GM08714 (cell line): ENCODE measurements at regions not wholly inside any gene's neighbourhood (a gene's known extent, or its start where the extent isn't known, plus 50 kb on each side); places are given as distances from the start of the nearest gene placed in this dataset.

Experiments
- H3K4me3 ChIP-seq: fragments of 200-500 bp; sonication (Bioruptor generic); 2 replicates; pipeline ENCODE4 v1.5.1; 2014; ENCODE audit warnings: mild to moderate bottlenecking, low read length, inconsistent platforms
- ZNF274 ChIP-seq: IDR thresholded peaks from 2 replicates; pipeline ENCODE4 v1.6.1; 2012; ENCODE audit warnings: mild to moderate bottlenecking, low read depth, low read length

DNA sequence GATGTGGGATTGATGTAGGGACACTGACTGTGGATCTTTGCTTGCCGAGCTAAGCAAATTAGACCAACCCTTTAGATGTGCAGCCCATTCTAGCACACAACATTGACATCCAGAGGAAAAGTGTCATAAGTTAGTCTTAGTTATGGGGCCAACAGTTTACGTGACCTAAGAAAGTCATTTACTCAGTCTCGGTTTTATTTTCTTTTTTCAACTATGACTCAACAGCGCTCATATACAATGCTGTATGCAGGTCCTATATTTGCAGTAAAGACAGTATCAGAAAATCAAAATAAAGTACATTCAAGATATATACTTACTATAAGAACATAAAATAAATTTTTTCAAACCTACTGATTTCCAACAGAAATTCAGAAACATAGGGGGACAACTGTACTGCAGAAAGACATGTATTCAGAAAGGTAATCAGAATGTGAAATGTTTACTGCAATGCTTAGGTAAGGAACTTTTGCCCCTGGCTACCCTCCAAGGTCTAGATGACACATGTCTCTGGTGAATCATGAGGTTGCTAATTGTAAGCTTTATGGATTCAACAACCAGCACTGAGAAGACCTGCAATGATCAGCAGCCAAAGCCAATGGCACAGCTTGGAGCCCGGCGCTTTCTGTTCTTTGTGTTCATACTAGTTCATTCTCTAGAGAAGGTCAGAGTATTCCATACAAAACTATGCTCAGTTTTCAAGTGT is 317.5 kb upstream of the CNTN6 start:
- no peak overlapping the region for H3K4me3 ChIP-seq
- TF ChIP-seq ZNF274, result no peak

DNA sequence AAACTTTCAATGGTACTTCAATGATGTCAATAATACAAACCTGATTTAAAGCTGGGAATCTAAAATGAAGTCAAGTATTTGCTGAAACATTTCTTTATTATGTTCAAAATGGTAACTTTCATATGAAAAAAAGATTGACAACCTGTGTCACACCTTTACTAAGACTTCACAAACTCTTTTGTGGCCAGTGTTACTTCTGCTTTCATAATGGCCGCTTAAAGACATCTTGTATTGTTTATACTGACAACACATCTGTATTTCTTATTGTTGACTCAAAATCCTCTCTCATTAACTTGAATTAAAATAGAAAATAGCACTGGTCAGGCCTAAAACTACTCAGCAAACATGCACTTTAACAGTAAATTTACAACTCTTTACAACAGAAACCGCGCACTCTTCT is 312.3 kb upstream of the CNTN6 start:
- H3K4me3 ChIP-seq, result no peak overlapping the region
- TF ChIP-seq ZNF274, result no peak

DNA sequence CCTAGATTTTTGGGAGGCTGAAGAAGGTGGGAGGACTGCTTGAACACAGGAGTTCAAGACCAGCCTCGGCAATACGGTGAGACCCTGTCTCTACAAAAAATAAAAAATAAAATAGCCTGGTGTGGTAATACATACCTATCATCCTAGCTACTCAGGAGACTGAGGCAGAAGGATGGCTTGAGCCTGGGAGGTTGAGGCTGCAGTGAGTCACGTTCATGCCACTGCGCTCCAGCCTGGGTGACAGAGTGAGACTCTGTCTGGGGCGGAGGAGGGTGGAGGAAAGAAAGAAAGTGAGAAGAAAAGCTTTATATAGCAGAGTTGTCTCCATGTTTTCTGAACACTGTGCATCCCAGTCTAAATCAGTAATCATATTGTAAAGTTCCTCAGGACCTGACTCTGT is 301.4 kb upstream of the CNTN6 start:
- no peak overlapping the region for H3K4me3 ChIP-seq
- no peak for TF ChIP-seq ZNF274

DNA sequence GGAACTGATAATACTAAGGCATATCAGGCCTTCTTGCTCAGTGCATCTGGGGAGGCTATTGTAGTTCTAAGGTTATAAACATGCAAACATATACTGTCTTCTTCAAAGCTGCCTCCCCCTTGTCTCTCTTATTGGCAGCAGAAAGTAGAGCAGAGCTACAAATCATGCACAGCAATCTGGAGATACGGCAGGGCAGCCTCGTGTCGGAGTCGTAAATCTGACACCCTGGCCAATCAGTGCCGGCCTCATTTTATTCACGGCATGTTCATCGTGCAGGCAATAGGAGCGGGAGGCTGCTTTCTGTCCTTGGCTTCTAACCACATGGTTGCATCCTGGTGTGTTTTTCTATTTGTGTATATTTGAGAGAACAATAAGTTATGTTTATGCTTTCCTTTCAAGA is 300.2 kb upstream of the CNTN6 start:
- no peak for TF ChIP-seq ZNF274
- H3K4me3 ChIP-seq, result no peak overlapping the region

DNA sequence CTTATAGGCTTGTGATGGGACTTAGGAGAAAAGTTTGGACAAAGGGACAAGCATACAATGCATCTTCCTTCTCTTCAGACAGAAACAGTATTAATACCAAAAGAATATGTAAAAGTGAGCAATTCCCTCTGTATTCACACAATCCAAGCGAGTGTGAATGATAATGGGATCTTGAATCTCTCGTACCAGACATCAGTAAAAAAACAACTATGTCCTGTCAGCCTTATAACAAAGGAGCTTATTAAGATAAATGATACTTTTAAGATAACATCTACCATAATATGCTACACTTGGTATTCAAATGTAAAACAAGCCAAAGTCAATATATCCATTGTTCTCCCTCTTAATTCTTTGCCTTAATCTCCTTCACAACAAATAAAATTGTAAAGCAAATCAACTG is 288.6 kb upstream of the CNTN6 start:
- no peak for TF ChIP-seq ZNF274
- no peak overlapping the region for H3K4me3 ChIP-seq

DNA sequence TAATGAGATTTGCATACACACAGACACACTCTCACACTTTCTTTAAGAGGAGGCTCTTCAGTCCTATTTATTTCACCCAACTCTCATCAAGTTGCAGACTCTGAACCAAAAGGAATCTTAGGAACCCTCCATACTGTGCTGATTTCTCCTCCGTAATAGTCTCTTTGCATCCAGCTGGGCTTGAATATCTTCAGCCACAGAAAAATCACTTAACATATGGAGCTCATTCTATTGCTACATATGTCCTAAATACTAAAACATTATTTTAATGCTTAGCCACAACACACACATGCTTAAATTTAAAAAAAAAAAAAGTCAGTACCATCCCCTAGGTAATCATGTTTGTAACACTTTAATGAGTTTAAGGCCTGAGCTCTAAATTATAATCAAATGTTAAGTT is 287.5 kb upstream of the CNTN6 start:
- no peak for TF ChIP-seq ZNF274
- no peak overlapping the region for H3K4me3 ChIP-seq

DNA sequence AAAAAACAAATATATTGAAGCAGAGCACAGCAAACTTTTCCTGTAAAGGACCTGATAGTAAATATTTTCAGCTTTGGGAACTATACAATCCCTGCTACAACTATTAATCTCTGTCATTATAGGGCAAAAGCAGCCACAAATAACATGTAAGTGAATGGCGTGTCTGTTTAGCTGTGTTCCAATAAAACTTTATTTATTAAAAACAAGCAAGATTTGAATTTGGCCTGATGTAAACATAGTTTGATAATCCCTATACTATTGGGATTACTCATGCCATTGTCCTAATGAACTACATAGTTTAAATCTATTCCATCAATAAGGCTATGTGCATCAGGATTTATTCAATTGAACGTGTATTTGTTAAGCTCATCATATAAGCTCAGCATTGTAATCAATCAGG is 286.8 kb upstream of the CNTN6 start:
- no peak for TF ChIP-seq ZNF274
- no peak overlapping the region for H3K4me3 ChIP-seq

DNA sequence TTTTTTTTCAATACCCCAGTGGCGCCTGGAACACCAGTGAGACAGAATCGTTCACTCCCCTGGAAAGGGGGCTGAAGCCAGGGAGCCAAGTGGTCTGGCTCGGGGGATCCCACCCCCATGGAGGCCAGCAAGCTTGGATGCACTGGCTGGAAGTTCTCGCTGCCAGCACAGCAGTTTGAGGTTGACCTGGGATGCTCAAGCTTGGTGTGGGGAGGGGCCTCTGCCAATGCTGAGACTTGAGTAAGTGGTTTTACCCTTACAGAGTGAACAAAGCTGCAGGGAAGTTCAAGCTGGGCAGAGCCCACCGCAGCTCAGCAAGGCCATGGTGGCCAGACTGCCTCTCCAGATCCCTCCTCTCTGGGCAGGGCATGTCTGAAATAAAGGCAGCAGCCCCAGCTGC is 276.2 kb upstream of the CNTN6 start:
- H3K4me3 ChIP-seq, result no peak overlapping the region
- TF ChIP-seq ZNF274, result no peak

DNA sequence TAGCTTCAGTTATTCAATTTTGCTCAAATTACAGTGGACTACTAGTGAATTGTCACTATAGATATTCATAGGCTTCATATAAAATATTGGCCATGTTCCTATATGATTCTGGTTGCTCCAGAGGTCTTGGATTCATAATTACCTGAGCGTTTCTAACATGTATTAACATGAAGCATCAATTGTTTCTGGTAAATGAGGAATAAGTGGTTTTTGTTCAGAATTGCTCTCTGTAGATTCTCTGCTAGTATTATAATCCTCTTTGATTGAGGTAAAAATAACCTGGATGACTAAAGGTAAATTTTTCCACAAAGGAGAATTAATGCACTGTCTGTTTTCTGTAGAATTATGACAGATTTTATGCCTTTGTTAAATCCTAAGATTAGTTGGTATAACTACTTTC is 258.1 kb upstream of the CNTN6 start:
- H3K4me3 ChIP-seq, result no peak overlapping the region
- TF ChIP-seq ZNF274, result no peak

DNA sequence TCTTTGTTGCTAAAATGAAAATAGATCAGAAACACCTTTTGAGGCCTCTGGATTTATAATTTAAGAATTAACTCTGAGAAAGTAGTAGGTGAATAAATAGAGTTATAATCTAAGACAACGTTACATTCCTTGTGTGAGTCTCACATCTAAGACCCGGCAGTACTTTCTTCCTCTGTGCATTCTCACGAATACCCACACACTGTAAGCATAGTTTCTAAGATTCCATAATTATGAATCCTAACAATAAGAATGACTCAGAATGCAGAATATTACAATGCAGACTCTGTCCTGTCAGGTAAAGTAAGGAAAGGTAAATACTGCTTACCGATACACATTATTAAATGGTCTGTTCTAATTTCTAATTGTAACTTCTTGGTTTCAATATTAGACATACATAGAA is 257.7 kb upstream of the CNTN6 start:
- TF ChIP-seq ZNF274, result no peak
- H3K4me3 ChIP-seq, result no peak overlapping the region

DNA sequence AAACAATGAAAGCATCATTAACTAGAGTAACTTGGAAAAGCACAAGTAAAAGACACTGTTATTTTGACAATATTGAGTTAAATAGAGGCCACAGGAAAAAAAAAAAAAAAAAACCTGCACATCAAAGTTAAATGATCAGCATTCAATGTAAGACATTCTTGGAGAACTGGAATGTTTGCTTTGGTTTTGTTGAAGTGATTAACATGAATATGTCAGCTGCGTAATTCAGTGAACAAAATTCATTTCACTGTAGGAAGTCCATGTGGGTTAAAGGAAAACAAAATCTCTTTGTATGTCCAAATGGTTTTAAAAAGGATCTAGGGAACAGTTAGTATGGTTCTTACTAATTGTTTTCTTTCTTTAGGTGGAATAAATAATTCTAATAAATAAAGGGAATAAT is 252.8 kb upstream of the CNTN6 start:
- H3K4me3 ChIP-seq, result no peak overlapping the region
- TF ChIP-seq ZNF274, result no peak

DNA sequence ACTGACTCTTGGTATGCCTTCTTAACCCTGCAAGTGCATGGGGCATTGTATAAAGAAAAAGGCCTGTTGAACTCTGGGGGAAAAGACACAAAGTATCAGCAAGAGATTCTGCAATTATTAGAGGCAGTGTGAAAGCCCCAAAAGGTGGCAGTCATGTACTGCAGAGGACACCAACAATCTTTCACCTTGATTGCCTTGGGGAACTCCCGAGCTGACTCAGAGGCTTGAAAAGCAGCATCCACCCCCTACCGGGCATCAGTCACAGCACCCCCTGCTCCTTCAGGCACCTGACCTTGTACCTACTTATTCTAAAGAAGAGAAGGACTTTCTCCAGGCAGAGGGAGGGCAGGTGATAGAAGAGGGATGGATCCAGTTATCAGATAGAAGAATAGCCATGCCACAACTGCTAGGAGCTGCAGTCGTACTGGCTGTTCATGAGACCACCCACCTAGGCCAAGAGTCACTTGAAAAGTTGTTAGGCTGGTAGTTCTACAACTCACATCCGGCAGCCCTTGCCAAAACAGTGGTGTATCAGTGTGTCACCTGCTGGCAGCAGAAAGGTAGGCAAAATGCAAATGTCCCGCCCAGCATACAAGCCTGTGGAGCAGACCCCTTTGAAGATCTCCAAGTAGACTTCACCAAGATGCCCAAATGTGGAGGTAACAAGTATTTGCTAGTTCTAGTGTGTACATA is 241.6 kb upstream of the CNTN6 start:
- H3K4me3 ChIP-seq, result no peak overlapping the region
- no peak for TF ChIP-seq ZNF274

DNA sequence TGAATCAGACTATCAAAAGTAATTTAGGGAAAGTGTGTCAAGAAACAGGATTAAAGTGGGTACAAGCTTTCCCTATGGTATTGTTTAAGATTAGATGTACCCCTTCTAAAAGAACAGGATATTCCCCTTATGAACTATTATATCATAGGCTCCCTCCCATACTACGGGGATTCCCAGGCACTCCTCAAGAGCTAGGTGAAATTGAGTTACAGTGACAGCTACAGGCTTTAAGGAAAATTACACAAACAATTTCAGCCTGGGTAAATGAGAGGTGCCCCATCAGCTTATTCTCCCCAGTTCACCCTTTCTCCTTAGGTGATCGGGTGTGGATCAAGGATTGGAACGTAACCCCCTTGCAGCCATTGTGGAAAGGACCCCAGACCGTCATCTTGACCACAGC is 240.8 kb upstream of the CNTN6 start:
- no peak for TF ChIP-seq ZNF274
- no peak overlapping the region for H3K4me3 ChIP-seq

DNA sequence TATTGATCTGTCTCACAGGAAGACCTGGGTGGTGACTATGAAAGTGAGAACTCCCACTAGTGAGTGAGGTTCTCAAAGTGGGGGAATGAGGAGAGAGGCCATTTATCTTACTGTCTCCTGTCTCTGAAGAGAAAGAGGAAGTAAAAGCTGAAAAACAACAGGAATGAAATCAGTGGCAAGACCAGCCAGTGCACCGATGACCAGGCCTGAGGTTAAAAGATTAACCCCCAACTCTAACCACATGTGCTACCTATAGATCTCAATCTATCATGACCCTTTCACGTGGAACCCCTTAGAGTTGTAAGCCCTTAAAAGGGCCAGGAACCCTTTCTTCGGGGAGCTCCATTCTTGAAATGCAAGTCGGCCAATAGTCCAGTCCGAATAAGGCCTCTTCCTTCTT is 239.3 kb upstream of the CNTN6 start:
- H3K4me3 ChIP-seq, result no peak overlapping the region
- no peak for TF ChIP-seq ZNF274

DNA sequence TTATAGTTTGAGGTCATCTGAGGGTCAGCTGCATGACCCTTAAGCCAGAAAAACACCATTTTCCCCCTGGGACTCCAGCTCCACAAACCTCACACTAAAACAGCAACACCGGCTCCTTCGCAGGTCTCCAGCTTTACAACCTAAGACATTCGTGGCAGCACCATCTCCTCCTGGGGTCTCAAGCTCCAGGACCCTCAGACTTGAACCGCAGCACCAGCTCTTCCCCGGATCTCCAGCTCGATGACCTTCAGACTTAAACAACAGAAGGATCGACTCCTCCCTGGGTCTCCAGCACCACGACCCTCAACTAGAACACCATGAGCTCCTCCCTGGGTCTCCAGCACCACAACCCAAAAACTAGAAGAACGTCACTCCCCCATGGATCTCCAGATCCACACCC is 233.7 kb upstream of the CNTN6 start:
- TF ChIP-seq ZNF274, result no peak
- no peak overlapping the region for H3K4me3 ChIP-seq

DNA sequence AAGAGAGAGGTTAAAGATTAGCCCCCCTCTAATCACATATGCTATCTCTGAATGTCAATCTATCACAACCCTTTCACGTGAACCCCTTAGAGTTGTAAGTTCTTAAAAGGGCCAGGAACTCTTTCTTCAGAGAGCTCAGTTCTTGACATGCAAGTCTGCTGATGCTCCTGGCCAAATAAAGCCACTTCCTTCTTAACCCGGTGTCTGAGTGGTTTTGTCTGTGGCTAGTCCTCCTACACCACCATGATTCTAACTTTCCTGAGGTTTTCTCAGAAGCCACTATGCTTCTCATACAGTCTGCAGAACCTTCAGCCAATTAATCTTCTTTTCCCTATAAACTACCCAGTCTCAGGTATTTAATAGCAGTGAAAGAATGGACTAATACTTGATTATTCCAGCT is 231.1 kb upstream of the CNTN6 start:
- no peak for TF ChIP-seq ZNF274
- H3K4me3 ChIP-seq, result no peak overlapping the region
